NCI-H1048 (cell line): ENCODE measurements at regions not wholly inside any gene's neighbourhood (a gene's known extent, or its start where the extent isn't known, plus 50 kb on each side); places are given as distances from the start of the nearest gene placed in this dataset.
"Not testable (repeated sequence)": the region's sequence is repeated elsewhere in the genome, so short reads cannot be mapped to it uniquely, and the experiment has no call there.

ENCODE experiments used
- DNase-seq: peaks from one replicate; lab custom pipeline; 2025; lab: John Stamatoyannopoulos, UW

GRCh38 chr10:45250694-45251075, 64.7 kb downstream of the OR13A1 start:
- not testable (repeated sequence) for DNase-seq
